ENCODE measurements at regions not wholly inside any gene's neighbourhood (a gene's known extent, or its start where the extent isn't known, plus 50 kb on each side); places are given as distances from the start of the nearest gene placed in this dataset.

DNA sequence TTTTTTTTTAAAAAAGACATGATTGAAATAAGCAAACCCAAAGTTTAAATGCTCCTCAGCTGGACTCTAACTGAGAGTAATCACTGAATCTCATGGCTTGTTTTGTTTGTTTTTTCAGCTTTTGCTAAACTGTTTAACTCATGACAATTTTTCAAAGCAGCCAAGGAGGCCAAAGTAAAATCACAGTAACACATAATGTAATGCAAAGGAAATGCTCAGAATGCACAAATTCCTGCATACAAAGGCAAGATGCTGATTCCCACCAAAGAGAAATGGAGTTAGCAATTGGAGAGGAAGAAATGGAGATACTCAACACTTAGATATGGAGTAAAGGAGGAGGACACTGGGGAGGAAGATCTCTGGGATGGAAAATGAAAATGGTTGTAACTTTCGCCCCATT is 126.2 kb upstream of the SOX5 start:
- Histone ChIP-seq H4K20me1 (ENCODE audit: insufficient read depth) (no peaks in the 10 kb centered on the region), H3K4me2 (ENCODE audit: low read length) (no peak overlapping the region), H3K9ac (ENCODE audit: low read length) (no peak overlapping the region), H3K9me3 (ENCODE audit: control insufficient read depth in 1 of 2, insufficient read depth in 1 of 2, low read depth in 1 of 2, low read length in 2 of 2) (peaks cover 11 to 34% of the 10 kb centered on the region in 2 experiments; a peak in 2 of 4 replicates), H3K36me3 (ENCODE audit: control insufficient read depth in 1 of 2, insufficient read depth in 2 of 2, low read length in 2 of 2) (no peaks in the 10 kb centered on the region), H3K4me3 (replicated peaks in 1 of 2; ENCODE audit: low read depth in 1 of 2, low read length in 2 of 2) (no peak overlapping the region), H3K4me1 (ENCODE audit: control insufficient read depth in 1 of 2, insufficient read depth in 2 of 2, low read length in 2 of 2) (no peaks in the 10 kb centered on the region), H3K79me2 (ENCODE audit: insufficient read depth, low read length) (no peaks in the 10 kb centered on the region), H3K9me2 (ENCODE audit: insufficient read depth) (no peaks in the 10 kb centered on the region), H3K27me3 (ENCODE audit: insufficient read depth, low read length) (no peaks in the 10 kb centered on the region), H2AFZ (ENCODE audit: low read depth, low read length, poor library complexity, severe bottlenecking) (no peak overlapping the region), H3K27ac (ENCODE audit: low read depth, low read length) (no peak overlapping the region)
- RAD21 ChIA-PET (ENCODE audit: low non-redundant PET in 1 of 2, low total read pairs in 2 of 2, uncharacterized antibody in 2 of 2, unreplicated experiment in 2 of 2) = no interaction called here
- POLR2A ChIA-PET = no interaction called here
- CTCF ChIA-PET = no interaction called here
- DNase-seq (ENCODE audit: low read depth, low spot score) (no peak), ATAC-seq (no peak)
- intact Hi-C loops (cut with micrococcal nuclease) = no loop called here
- no peak for TF ChIP-seq POLR2AphosphoS5 (IDR thresholded peaks at IDR 0.05; ENCODE audit: low read depth, low read length)
- no peak for TF ChIP-seq CBX3 (IDR thresholded peaks at IDR 0.05; ENCODE audit: low read depth)
- TF ChIP-seq EZH2phosphoT487 (IDR thresholded peaks at IDR 0.05; ENCODE audit: borderline replicate concordance) = no peak
- TF ChIP-seq POLR2A (IDR thresholded peaks at IDR 0.05; ENCODE audit: borderline replicate concordance, extremely low read depth, insufficient read depth, insufficient read length) = no peak
- TF ChIP-seq EGR1 (IDR thresholded peaks at IDR 0.05; ENCODE audit: low read depth) = no peak
- TF ChIP-seq SP1 (IDR thresholded peaks at IDR 0.05; ENCODE audit: low read depth) = no peak
- no peak for TF ChIP-seq YY1 (IDR thresholded peaks at IDR 0.05; ENCODE audit: extremely low read depth, insufficient replicate concordance, low read depth, low read length)
- TF ChIP-seq JUND (IDR thresholded peaks at IDR 0.05) = no peak
- no peak for TF ChIP-seq CEBPB (IDR thresholded peaks at IDR 0.05; ENCODE audit: low read depth)
- no peak for TF ChIP-seq EZH2 (IDR thresholded peaks at IDR 0.05)
- TF ChIP-seq ZNF274 (IDR thresholded peaks at IDR 0.05; ENCODE audit: low read depth, low read length) = no peak
- no peak for TF ChIP-seq MAX (IDR thresholded peaks at IDR 0.05)
- no TSS peak for BruUV-seq (replicated peaks)

DNA sequence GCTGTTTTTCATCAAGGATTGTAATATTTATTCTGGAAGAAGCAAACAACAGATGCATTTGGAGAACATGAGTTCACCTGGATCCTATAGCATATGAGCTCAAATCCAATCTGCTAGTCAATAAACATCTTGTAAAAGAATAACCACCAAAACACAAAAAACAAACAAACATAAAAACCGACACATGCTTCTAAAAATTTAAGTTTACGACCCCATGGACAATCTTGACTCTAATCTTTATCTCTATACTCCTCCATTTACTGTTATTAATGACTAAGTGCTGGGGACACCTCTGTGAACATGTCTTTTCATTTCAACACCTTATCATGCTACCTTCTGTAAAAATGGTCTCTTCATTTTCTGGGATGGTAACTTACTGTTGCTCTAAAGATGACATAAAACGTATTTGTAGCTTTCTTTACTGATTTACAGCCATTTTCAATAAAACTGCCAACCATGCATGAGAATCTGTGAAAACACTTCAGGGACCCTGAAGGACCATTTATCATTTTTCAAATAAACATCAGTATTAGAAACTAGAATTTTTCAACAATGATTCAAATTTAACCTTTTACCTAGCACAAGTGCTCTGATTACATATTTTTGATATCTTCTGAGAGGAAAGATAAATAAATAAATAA is 123.8 kb upstream of the SOX5 start:
- Histone ChIP-seq H3K4me3 (replicated peaks in 1 of 2; ENCODE audit: low read depth in 1 of 2, low read length in 2 of 2) (no peak overlapping the region), H2AFZ (ENCODE audit: low read depth, low read length, poor library complexity, severe bottlenecking) (no peak overlapping the region), H3K27me3 (ENCODE audit: insufficient read depth, low read length) (no peaks in the 10 kb centered on the region), H3K27ac (ENCODE audit: low read depth, low read length) (no peak overlapping the region), H3K79me2 (ENCODE audit: insufficient read depth, low read length) (no peaks in the 10 kb centered on the region), H3K9me3 (ENCODE audit: control insufficient read depth in 1 of 2, insufficient read depth in 1 of 2, low read depth in 1 of 2, low read length in 2 of 2) (peaks cover 11 to 22% of the 10 kb centered on the region in 2 experiments; a peak in 2 of 4 replicates), H3K36me3 (ENCODE audit: control insufficient read depth in 1 of 2, insufficient read depth in 2 of 2, low read length in 2 of 2) (no peaks in the 10 kb centered on the region), H4K20me1 (ENCODE audit: insufficient read depth) (no peaks in the 10 kb centered on the region), H3K4me1 (ENCODE audit: control insufficient read depth in 1 of 2, insufficient read depth in 2 of 2, low read length in 2 of 2) (no peaks in the 10 kb centered on the region), H3K9me2 (ENCODE audit: insufficient read depth) (no peaks in the 10 kb centered on the region), H3K9ac (ENCODE audit: low read length) (no peak overlapping the region), H3K4me2 (ENCODE audit: low read length) (no peak overlapping the region)
- ChIA-PET CTCF (no interaction called here), RAD21 (ENCODE audit: low non-redundant PET in 1 of 2, low total read pairs in 2 of 2, uncharacterized antibody in 2 of 2, unreplicated experiment in 2 of 2) (no interaction called here), POLR2A (no interaction called here)
- TF ChIP-seq CEBPB (IDR thresholded peaks at IDR 0.05; ENCODE audit: low read depth) (no peak), SP1 (IDR thresholded peaks at IDR 0.05; ENCODE audit: low read depth) (no peak), FOSL1 (IDR thresholded peaks at IDR 0.05; ENCODE audit: low read depth) (no peak), CBX3 (IDR thresholded peaks at IDR 0.05; ENCODE audit: low read depth) (no peak), CTCF (IDR thresholded peaks at IDR 0.05 in 2 of 3, conservative IDR thresholded peaks at IDR 0.05 in 1 of 3; ENCODE audit: borderline replicate concordance in 1 of 3, insufficient read depth in 1 of 3, low read depth in 2 of 3, low read length in 2 of 3) (no peak)
- intact Hi-C loops (cut with micrococcal nuclease) = no loop called here
- no TSS peak for BruUV-seq (replicated peaks)
- DNase-seq (ENCODE audit: low read depth, low spot score) (no peak), ATAC-seq (no peak)

Measured in HCT116 (cell line).